ENCODE measurements at regions not wholly inside any gene's neighbourhood (a gene's known extent, or its start where the extent isn't known, plus 50 kb on each side); places are given as distances from the start of the nearest gene placed in this dataset.

DNA sequence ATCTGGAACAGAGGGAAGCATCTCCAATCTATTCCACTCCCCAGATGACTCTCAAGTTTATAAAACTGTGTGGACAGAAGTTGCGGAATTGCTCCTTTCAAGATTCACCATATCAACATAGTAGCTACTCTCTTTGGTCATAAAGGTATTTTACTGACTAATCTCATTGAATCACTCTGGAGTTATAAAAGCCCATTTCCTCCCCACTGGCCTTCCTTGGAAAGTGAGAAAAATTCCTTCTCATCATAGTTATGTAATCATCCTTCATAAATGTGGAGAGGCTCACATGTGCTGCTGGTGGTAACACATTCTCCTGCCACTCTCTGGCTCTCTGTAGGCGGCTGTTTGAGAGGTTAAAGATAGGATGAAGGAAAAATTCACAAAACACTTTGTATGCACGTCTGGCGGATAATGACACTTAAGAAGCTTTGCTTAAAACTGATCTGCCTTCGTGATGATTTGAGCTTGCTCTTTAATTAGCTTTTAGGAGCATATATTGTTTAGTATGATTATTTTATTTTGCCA, 1034.0 kb upstream of the EEF2KMT start:
- TF ChIP-seq, protein P1, sequence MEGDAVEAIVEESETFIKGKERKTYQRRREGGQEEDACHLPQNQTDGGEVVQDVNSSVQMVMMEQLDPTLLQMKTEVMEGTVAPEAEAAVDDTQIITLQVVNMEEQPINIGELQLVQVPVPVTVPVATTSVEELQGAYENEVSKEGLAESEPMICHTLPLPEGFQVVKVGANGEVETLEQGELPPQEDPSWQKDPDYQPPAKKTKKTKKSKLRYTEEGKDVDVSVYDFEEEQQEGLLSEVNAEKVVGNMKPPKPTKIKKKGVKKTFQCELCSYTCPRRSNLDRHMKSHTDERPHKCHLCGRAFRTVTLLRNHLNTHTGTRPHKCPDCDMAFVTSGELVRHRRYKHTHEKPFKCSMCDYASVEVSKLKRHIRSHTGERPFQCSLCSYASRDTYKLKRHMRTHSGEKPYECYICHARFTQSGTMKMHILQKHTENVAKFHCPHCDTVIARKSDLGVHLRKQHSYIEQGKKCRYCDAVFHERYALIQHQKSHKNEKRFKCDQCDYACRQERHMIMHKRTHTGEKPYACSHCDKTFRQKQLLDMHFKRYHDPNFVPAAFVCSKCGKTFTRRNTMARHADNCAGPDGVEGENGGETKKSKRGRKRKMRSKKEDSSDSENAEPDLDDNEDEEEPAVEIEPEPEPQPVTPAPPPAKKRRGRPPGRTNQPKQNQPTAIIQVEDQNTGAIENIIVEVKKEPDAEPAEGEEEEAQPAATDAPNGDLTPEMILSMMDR (IDR thresholded peaks at IDR 0.05): no peak
- no peak for TF ChIP-seq POLR2A (IDR thresholded peaks at IDR 0.05)
- no peak for TF ChIP-seq POLR2AphosphoS5 (IDR thresholded peaks at IDR 0.05)
- no peak for TF ChIP-seq EP300 (IDR thresholded peaks at IDR 0.05; ENCODE audit: low read depth)

Data from transverse colon (tissue), 4 donors.